ENCODE measurements at regions not wholly inside any gene's neighbourhood (a gene's known extent, or its start where the extent isn't known, plus 50 kb on each side); places are given as distances from the start of the nearest gene placed in this dataset.

- TF ChIP-seq CTCF (IDR thresholded peaks at IDR 0.05; ENCODE audit: low read depth, low read length) (no peak), EZH2phosphoT487 (IDR thresholded peaks at IDR 0.05; ENCODE audit: low read depth) (no peak)
These were observed 296.9 kb upstream of the TRIB2 start for GRCh38 chr2:12419803-12420202.
